LHCN-M2 (cell line): ENCODE measurements at regions not wholly inside any gene's neighbourhood (a gene's known extent, or its start where the extent isn't known, plus 50 kb on each side); places are given as distances from the start of the nearest gene placed in this dataset.
A peak's percentile ranks its signal among the peaks of the same experiment; 100 is the strongest.

Experiments
- DNase-seq: peaks from one replicate; pipeline ENCODE4 v3.0.0-alpha.2; 2012; ENCODE audit warnings: low read depth

DNA sequence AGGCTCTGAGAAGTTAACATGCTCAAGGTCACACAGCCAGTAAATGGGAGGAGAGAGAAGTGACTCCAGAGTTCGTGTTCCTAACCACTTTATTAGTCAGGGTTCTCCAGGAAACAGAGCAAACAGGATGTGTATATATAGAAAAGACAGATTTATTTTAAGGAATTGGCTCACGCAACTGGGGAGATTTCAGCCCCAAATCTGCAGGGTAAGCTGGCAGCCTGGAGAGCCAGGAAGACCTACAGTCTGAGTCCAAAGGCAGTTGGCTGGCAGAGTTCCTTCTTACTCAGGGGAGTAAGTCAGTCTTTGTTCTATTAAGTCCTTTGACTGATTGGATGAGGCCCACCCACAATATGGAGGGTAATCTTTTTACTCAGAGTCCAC lies 118.2 kb upstream of the PROK2 start:
- DNase-seq: no peak

- DNase-seq: no peak
Observed at GRCh38 chr3:71902258-71903111, 117.5 kb upstream of the PROK2 start.

DNA sequence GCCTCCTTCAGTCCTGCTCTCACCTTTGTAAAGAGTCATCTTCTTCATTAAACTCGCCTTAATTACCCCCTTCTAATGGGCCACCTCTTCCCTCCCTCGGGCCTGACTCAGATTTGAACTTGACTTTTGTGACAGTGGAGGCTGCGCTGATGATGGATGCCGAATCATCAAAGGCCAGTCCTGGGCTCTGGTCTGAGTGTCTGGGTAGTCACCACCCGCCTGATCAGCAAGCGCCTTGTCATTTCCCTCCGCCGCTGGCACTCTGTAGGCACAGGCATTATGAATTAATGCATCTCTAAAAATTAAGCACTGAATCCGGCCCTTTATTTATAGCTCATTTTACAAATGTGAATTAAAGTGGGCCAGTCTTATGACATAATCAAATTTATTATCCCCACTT lies 116.7 kb upstream of the PROK2 start:
- DNase-seq: no peak

DNA sequence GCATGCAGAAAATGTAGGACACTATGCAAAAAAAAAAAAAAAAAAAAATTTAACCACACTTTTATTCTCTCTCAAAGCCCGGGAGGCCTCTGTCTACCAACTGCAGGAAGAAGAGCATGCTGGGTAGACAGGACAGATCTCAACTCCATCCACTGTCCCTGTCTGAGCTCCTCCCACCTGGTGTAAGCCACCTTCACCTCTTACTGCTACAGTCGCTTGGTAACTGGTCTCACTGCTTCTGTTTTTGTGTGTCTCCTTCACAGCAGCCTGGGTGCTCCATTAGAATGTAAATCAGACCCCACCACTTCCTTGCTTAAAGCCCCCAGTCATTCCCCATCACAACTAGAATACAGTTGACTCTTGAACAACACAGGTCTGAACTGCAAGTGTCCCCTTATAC lies 115.1 kb upstream of the PROK2 start:
- DNase-seq: no peak

- DNase-seq: no peak
Observed at GRCh38 chr3:71896751-71897150, 111.8 kb upstream of the PROK2 start.

GRCh38 chr3:71893702-71894479 lies 108.9 kb upstream of the PROK2 start:
- DNase-seq: no peak

- no peak for DNase-seq
Observed at GRCh38 chr3:71893122-71893521, 108.2 kb upstream of the PROK2 start.

GRCh38 chr3:71891483-71891882 lies 106.5 kb upstream of the PROK2 start:
- DNase-seq: peak; percentile 7

GRCh38 chr3:71890356-71890931 lies 105.5 kb upstream of the PROK2 start:
- DNase-seq: no peak

DNA sequence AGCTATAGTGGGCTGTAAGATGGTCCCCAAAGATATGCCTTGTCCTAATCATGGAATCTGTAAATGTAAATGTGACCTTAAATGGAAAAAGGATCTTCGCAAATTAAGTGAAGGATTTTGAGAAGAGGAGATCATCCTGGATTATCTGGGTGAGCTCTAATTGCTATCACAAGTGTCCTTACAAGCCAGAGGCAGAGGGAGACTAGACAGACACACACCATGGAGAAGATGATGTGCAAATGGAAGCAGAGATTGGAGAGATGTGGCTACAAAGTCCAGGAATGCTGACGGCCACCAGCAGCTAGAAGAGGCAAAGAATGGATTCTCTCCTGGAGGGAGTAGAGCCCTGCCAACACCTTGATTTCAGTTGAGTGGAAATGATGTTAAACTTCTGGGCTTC lies 102.3 kb upstream of the PROK2 start:
- no peak for DNase-seq

DNA sequence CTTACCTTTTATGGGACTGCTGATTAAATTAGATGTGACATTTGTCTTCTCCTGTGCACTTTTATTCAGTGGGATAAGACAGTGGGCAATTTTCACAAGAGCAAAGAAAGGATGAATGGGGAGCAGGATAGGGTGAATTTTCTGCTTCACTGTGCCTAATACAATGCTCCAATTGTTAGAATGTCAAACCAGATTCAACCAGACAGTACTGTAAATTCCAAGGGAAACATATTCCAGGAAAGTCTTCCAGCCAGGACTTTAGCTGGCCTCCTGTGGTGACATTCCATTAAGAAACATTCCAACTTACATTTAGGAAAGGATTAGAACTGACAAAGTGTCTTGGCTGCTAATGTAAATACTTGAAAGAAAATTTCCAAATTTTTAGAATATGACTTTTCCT lies 100.1 kb upstream of the PROK2 start:
- no peak for DNase-seq

GRCh38 chr3:71881732-71882131 lies 96.8 kb upstream of the PROK2 start:
- DNase-seq: no peak

GRCh38 chr3:71881041-71881440 lies 96.1 kb upstream of the PROK2 start:
- DNase-seq: no peak

DNA sequence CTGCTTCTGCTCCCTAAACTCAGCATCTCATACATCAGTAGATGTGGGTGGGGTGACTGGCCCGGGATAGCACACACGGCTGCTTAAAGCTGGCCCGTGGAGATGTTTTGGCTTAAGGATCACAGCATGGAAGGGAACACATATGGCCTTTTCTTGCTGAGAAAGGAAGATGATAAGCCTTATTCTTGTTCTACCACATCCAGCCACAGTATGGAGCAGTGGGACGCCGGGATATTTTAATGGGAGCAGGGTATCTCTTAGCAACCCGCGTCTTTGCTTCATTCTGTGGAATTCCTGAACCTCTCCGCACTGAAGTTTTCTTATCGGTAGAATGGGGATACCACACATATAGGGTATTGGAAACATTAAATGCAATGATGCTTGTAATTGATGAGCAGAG lies 94.1 kb upstream of the PROK2 start:
- DNase-seq: no peak

DNA sequence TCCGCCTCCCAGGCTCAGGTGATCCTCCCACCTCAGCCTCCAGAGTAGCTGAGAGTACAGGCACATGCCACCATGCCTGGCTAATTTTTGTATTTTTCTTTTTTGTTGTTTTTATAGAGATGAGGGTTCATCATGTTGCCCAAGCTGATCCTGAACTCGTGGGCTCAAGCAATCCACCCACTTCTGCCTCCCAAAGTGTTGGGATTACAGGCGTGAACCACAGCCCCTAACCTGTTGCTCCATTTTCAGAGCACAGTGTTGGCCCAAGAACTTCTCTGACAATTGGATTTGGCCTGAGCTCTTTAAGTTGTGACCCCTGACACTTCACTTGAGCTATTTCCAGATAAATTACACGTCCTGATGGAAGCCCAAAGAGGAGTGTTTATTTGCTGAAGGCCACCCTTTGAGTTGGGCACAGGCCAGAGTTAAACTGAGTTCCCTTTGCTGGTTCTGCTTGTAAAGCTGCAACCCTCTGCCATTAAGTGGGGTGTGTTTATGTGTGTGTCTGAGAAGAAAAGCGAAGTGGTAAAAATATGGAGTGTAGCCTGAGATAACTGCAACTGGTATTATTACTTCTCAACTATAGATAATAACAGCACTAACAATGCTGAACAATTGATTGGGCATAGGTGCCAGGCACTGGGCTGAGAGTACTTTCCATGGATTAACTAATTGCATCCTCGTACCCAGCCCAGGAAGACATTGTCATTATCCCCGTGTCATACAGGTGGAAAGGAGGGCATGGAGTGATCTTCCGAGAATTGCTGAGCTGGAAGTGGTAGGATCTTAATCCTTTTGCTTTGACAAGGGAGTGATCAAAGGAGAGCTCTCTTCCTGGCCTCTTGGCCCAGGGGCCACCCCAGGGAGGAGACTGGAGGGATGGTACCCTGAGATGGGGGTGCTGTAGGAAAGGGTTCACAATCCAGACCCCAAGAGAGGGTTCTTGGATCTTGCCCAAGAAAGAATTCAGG lies 91.5 kb upstream of the PROK2 start:
- no peak for DNase-seq

DNA sequence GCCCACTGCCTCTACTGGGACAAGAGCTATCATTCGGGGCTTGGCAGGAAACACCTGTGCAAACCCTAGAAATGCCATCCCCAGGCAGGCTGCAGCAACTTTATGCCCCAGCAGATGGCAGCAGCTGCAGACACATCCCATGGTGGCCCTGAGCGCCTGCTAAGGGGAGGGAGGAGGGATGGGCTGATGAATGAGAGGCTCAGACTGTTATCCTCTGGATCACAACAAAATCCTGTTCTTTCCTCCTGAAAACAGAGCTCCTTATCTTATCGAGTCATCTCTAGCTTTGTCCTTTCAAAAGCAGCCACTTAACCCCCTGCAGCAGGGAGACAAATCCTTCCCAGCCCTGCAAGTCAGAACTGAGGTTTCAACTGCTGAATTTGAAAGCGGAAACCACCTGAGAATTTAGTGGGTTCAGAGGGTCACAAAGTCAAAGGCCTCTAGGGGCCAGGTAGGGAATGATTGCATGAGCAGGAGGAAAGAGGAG lies 90.6 kb upstream of the PROK2 start:
- peak; percentile 59 for DNase-seq

DNA sequence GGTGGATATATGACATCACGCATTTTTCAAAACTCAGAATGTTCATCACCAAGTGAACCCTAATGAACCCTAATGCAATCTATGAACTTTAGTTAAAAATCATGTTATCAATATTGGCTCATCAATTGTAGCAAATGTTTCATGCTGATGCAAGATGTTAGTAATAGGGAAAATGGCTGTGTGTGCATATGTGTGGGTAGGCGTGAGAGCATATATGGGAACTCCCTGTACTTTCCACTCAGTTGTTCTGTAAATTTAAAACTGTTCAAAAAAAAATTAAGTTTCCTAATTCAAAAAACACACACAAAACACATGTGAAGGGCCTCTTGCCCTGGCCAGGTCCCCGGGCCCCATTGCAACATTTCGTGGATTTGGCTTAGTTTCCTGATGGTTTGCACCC lies 89.7 kb upstream of the PROK2 start:
- DNase-seq: no peak

GRCh38 chr3:71873093-71873611 lies 88.2 kb upstream of the PROK2 start:
- DNase-seq: no peak

DNA sequence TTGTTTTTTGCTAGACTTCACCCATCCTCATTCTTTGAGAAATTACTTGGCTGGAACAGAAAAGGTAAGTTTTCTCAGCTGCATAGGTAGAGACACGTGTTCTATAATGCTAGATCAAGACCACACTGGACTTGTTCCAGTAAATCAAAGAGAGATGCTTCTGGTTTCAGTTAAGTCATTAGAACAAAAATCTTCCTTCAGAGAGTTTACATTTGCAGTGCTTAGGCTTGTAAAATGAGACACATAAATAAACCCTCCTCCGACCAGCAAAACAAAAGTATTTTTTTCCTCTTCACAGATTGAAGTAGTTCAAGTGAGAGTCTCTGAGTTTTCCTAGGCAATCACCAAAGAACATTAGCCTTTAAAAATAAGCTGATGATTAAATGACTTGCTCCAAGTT lies 87.3 kb upstream of the PROK2 start:
- no peak for DNase-seq

DNA sequence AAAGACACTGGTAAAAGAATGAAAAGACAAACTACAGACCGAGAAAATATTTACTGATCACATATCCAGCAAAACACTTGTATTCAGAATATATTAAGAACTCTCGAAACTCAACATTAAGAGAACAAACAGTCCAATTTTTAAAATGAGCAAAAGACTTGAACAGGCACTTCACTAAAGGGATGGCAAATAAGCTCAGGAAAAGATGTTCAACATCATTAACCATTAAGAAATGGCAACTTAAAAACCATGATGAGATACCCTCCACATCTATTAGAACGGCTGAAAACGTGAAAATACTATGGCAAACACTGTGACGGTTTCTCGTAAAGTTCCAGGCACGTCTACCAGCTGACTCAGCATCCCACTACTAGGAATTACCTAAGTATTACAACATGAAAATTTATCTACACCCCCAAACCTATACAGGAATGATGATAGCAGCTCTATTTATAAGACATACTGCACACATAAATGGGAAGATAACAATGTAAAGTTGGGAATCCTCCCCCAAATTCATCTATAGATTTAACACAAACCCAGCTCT lies 86.1 kb upstream of the PROK2 start:
- DNase-seq: no peak

- no peak for DNase-seq
Observed at GRCh38 chr3:71868876-71869275, 83.9 kb upstream of the PROK2 start.
